Neural crest cell (in vitro differentiated cells): ENCODE measurements at regions not wholly inside any gene's neighbourhood (a gene's known extent, or its start where the extent isn't known, plus 50 kb on each side); places are given as distances from the start of the nearest gene placed in this dataset.

Experiments used
- DNase-seq: peaks from one replicate; pipeline ENCODE4 v3.0.0; 2021; ENCODE audit warnings: low read depth, mixed read lengths, low spot score
- H3K27ac Mint-ChIP-seq: one replicate; pipeline ENCODE4 v1.8.0; 2021; ENCODE audit warnings: mild to moderate bottlenecking, mixed read lengths; ENCODE audit not compliant: unreplicated experiment
- H3K27me3 Mint-ChIP-seq: 2 replicates; pipeline ENCODE4 v1.8.0; 2021; ENCODE audit warnings: low read depth, mild to moderate bottlenecking, mixed read lengths
- H3K36me3 Mint-ChIP-seq: 2 replicates; pipeline ENCODE4 v1.8.0; 2021; ENCODE audit warnings: low read depth, mild to moderate bottlenecking, mixed read lengths
- H3K4me1 Mint-ChIP-seq: 2 replicates; pipeline ENCODE4 v1.8.0; 2021; ENCODE audit warnings: mixed read lengths
- H3K4me3 Mint-ChIP-seq: one replicate; pipeline ENCODE4 v1.8.0; 2021; ENCODE audit warnings: mild to moderate bottlenecking, mixed read lengths
- H3K9me3 Mint-ChIP-seq: 2 replicates; pipeline ENCODE4 v1.8.0; 2021; ENCODE audit warnings: mixed read lengths
- TF ChIP-seq, protein P1 (sequence below): fragments of 200-600 bp; sonication (generic); conservative IDR thresholded peaks from 2 replicates; pipeline ENCODE4 v1.5.0; 2021; ENCODE audit warnings: antibody characterized with exemption, mild to moderate bottlenecking

- TF ChIP-seq, protein P1, sequence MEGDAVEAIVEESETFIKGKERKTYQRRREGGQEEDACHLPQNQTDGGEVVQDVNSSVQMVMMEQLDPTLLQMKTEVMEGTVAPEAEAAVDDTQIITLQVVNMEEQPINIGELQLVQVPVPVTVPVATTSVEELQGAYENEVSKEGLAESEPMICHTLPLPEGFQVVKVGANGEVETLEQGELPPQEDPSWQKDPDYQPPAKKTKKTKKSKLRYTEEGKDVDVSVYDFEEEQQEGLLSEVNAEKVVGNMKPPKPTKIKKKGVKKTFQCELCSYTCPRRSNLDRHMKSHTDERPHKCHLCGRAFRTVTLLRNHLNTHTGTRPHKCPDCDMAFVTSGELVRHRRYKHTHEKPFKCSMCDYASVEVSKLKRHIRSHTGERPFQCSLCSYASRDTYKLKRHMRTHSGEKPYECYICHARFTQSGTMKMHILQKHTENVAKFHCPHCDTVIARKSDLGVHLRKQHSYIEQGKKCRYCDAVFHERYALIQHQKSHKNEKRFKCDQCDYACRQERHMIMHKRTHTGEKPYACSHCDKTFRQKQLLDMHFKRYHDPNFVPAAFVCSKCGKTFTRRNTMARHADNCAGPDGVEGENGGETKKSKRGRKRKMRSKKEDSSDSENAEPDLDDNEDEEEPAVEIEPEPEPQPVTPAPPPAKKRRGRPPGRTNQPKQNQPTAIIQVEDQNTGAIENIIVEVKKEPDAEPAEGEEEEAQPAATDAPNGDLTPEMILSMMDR = no peak
- H3K4me3 Mint-ChIP-seq = no peak overlapping the region
- DNase-seq = no peak
- H3K9me3 Mint-ChIP-seq = no peaks in the 10 kb centered on the region
- no peaks in the 10 kb centered on the region for H3K4me1 Mint-ChIP-seq
- H3K27ac Mint-ChIP-seq = no peak overlapping the region
- no peaks in the 10 kb centered on the region for H3K36me3 Mint-ChIP-seq
- H3K27me3 Mint-ChIP-seq = no peaks in the 10 kb centered on the region
Observed at GRCh38 chr3:182709306-182709705, 84.0 kb upstream of the ATP11B start.

GRCh38 chr3:182710557-182711157, 82.6 kb upstream of the ATP11B start:
- H3K36me3 Mint-ChIP-seq = no peaks in the 10 kb centered on the region
- H3K4me1 Mint-ChIP-seq = no peaks in the 10 kb centered on the region
- H3K4me3 Mint-ChIP-seq = no peak overlapping the region
- H3K27ac Mint-ChIP-seq = no peak overlapping the region
- no peaks in the 10 kb centered on the region for H3K27me3 Mint-ChIP-seq
- TF ChIP-seq, protein P1 = peak; percentile 79
- DNase-seq = no peak
- H3K9me3 Mint-ChIP-seq = no peaks in the 10 kb centered on the region

DNA sequence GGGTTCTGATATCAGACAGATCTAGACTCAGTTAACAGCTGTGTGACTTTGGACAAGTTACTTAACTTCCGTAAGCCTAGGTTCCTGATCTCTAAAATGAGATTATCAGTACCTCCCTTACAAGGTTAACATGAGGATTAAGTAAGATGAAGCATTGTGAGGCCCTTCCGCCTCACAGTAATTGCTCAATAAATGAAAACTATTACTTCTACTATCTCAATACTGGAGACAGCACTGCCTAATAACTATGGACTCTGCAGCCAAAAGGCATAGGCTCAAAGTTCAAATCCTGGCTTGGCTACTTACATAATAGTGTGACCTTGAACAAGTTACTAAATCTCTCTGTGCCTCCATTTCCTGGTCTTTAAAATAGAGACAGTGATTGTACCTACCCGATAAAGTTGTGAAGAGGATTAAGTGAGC, 82.0 kb upstream of the ATP11B start:
- H3K4me1 Mint-ChIP-seq = peaks cover 2% of the 10 kb centered on the region
- H3K36me3 Mint-ChIP-seq = no peaks in the 10 kb centered on the region
- no peak overlapping the region for H3K4me3 Mint-ChIP-seq
- no peak overlapping the region for H3K27ac Mint-ChIP-seq
- TF ChIP-seq, protein P1 = no peak
- no peaks in the 10 kb centered on the region for H3K27me3 Mint-ChIP-seq
- no peaks in the 10 kb centered on the region for H3K9me3 Mint-ChIP-seq
- no peak for DNase-seq

DNA sequence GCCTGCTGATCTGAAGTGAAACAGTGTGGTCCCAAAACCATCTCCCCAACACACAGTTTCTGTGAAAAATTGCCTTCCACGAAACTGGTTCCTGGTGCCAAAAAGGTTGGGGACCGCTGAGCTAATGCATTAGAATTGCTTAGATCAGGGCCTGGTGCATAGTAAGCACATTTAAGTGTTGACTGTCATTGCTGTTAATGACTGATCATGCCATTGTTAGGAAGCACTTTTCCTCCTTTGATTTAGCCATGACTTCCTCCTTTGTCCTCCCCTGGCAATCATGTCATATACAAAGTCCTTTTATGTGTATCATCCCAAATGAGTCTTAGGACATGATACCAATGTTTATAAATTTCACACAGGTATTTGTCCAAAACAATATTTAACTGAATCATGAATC, 81.5 kb upstream of the ATP11B start:
- no peak for DNase-seq
- H3K4me1 Mint-ChIP-seq = peaks cover 8% of the 10 kb centered on the region
- H3K36me3 Mint-ChIP-seq = no peaks in the 10 kb centered on the region
- H3K27ac Mint-ChIP-seq = no peak overlapping the region
- TF ChIP-seq, protein P1 = no peak
- no peaks in the 10 kb centered on the region for H3K9me3 Mint-ChIP-seq
- H3K4me3 Mint-ChIP-seq = no peak overlapping the region
- H3K27me3 Mint-ChIP-seq = no peaks in the 10 kb centered on the region

GRCh38 chr3:182713111-182713510, 80.2 kb upstream of the ATP11B start:
- Mint-ChIP-seq H3K9me3 (no peaks in the 10 kb centered on the region), H3K27ac (no peak overlapping the region), H3K4me3 (no peak overlapping the region), H3K27me3 (no peaks in the 10 kb centered on the region), H3K4me1 (peaks cover 8% of the 10 kb centered on the region), H3K36me3 (no peaks in the 10 kb centered on the region)
- TF ChIP-seq, protein P1 = no peak
- no peak for DNase-seq
